Calu3 (cell line): ENCODE measurements at regions not wholly inside any gene's neighbourhood (a gene's known extent, or its start where the extent isn't known, plus 50 kb on each side); places are given as distances from the start of the nearest gene placed in this dataset.

Experiments
- BruUV-seq: library from RNA; stranded (reverse); fragments of 400-500 nt; replicated peaks from 2 replicates; lab custom pipeline; 2021; lab: Mats Ljungman, UMichigan
- CTCF ChIA-PET: fragments of 300-600 bp; sonication (Branson Sonifier 250); formaldehyde crosslinking; loops from one replicate; lab custom pipeline; 2022; ENCODE audit warnings: antibody characterized with exemption; lab: Charles Lee
- DNase-seq: peaks from one replicate; pipeline ENCODE4 v3.0.0; 2022
- H3K27ac Mint-ChIP-seq: one replicate; pipeline ENCODE4 v1.8.0; 2022; ENCODE audit warnings: mixed read lengths; ENCODE audit not compliant: unreplicated experiment
- H3K27me3 Mint-ChIP-seq: one replicate; pipeline ENCODE4 v1.8.0; 2022; ENCODE audit warnings: mixed read lengths; ENCODE audit not compliant: unreplicated experiment
- H3K36me3 Mint-ChIP-seq: one replicate; pipeline ENCODE4 v1.8.0; 2022; ENCODE audit warnings: mild to moderate bottlenecking, moderate library complexity, mixed read lengths; ENCODE audit not compliant: insufficient read depth, unreplicated experiment
- H3K4me1 Mint-ChIP-seq: one replicate; pipeline ENCODE4 v1.8.0; 2022; ENCODE audit warnings: mild to moderate bottlenecking, low read depth, mixed read lengths; ENCODE audit not compliant: unreplicated experiment
- H3K4me3 Mint-ChIP-seq: one replicate; pipeline ENCODE4 v1.8.0; 2022; ENCODE audit warnings: mild to moderate bottlenecking, low read depth, moderate library complexity, mixed read lengths; ENCODE audit not compliant: unreplicated experiment
- H3K9me3 Mint-ChIP-seq: one replicate; pipeline ENCODE4 v1.8.0; 2022; ENCODE audit warnings: low read depth, mixed read lengths; ENCODE audit not compliant: unreplicated experiment
- CTCF ChIP-seq: fragments of 200-600 bp; IDR thresholded peaks from one replicate; pipeline ENCODE4 v1.8.0; 2022; ENCODE audit warnings: antibody characterized with exemption; ENCODE audit not compliant: unreplicated experiment
- intact Hi-C: fragments of 100-400 bp; cut with micrococcal nuclease; formaldehyde crosslinking; loops from one replicate; pipeline ENCODE4 v1.10.0; 2022; ENCODE audit not compliant: unreplicated experiment

DNA sequence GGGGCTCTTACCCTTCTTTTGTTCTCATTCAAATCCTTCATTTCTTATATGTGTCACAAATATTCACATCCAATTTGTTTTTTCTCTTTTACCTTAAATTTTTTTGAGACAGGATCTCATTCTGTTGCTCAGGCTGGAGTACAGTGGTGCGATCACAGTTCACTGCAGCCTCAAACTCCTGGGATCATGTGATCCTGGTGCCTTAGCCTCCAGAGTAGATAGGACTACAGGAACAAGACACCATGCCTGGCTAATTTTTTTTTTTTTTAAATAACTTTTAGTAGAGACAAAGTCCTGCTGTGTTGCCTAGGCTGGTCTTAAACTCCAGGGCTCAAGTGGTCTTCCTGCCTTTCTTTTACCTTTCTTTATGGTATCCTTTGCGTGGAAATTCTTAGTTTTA, 66.5 kb downstream of the POLR2M start:
- Mint-ChIP-seq H3K4me1 (peaks cover 10% of the 10 kb centered on the region), H3K4me3 (no peak overlapping the region), H3K36me3 (no peaks in the 10 kb centered on the region), H3K27me3 (peaks cover 16% of the 10 kb centered on the region), H3K9me3 (no peaks in the 10 kb centered on the region), H3K27ac (no peak overlapping the region)
- intact Hi-C loops: no loop called here
- no peak for DNase-seq
- CTCF ChIA-PET: no interaction called here
- BruUV-seq: no TSS peak
- no peak for TF ChIP-seq CTCF

DNA sequence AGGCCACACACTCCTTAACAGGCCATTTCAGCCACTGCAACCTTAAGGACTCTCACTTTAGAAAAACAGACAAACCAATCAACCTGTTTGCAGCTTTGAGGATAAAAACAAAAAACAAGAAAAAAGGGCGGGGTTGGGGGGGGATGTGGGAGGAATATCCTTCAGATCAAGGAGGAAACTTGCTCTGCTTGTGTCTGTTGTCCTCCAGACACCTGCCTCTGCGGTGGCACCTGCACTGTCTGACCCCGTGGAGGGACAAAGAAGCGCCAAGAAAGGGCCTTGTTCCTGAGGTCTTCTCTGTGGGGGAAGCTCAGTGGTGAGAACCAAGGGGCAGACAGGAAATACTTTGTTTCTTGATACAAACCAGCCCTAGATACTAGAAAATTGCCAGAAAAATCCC, 70.5 kb downstream of the POLR2M start:
- no peak overlapping the region for H3K4me3 Mint-ChIP-seq
- H3K4me1 Mint-ChIP-seq: peaks cover 10% of the 10 kb centered on the region
- H3K9me3 Mint-ChIP-seq: no peaks in the 10 kb centered on the region
- intact Hi-C loops: no loop called here
- DNase-seq: no peak
- no peak overlapping the region for H3K27ac Mint-ChIP-seq
- CTCF ChIA-PET: interaction anchor here (0.8 kb wide), 1 partner anchor 442 kb away, joined by 4 read pairs; no protein-coding TSS in a partner anchor
- no TSS peak for BruUV-seq
- TF ChIP-seq CTCF: no peak
- H3K27me3 Mint-ChIP-seq: peaks cover 21% of the 10 kb centered on the region
- H3K36me3 Mint-ChIP-seq: no peaks in the 10 kb centered on the region

- BruUV-seq: no TSS peak
- CTCF ChIA-PET: interaction anchor here (1.3 kb wide), 1 partner anchor 29 kb away, joined by 4 read pairs; no protein-coding TSS in a partner anchor
- Mint-ChIP-seq H3K36me3 (no peaks in the 10 kb centered on the region), H3K27me3 (peaks cover 16% of the 10 kb centered on the region), H3K27ac (no peak overlapping the region), H3K4me3 (no peak overlapping the region), H3K4me1 (no peaks in the 10 kb centered on the region), H3K9me3 (no peaks in the 10 kb centered on the region)
- TF ChIP-seq CTCF: no peak
- intact Hi-C loops: no loop called here
- no peak for DNase-seq
These were observed 74.0 kb downstream of the POLR2M start for GRCh38 chr15:57780471-57780870.

- intact Hi-C loops: no loop called here
- Mint-ChIP-seq H3K9me3 (no peaks in the 10 kb centered on the region), H3K4me1 (no peaks in the 10 kb centered on the region), H3K27me3 (peaks cover 30% of the 10 kb centered on the region), H3K27ac (no peak overlapping the region), H3K4me3 (no peak overlapping the region), H3K36me3 (no peaks in the 10 kb centered on the region)
- CTCF ChIA-PET: interaction anchor here (0.6 to 0.7 kb wide), 2 partner anchors 370 to 592 kb away, joined by 3 read pairs; no protein-coding TSS in a partner anchor
- no peak for TF ChIP-seq CTCF
- BruUV-seq: no TSS peak
- no peak for DNase-seq
These were observed 76.2 kb downstream of the POLR2M start for GRCh38 chr15:57782731-57783130.
